Common myeloid progenitor, CD34-positive (primary cell): ENCODE measurements at regions not wholly inside any gene's neighbourhood (a gene's known extent, or its start where the extent isn't known, plus 50 kb on each side); places are given as distances from the start of the nearest gene placed in this dataset.

Experiments
- CTCF ChIA-PET: fragments of 350-600 bp; sonication (Branson Sonifier 250); formaldehyde crosslinking; loops from one replicate; lab custom pipeline; 2021; ENCODE audit warnings: antibody characterized with exemption; lab: Charles Lee
- POLR2A ChIA-PET: fragments of 350-600 bp; sonication (Branson Sonifier 250); formaldehyde crosslinking; loops from one replicate; lab custom pipeline; 2021; ENCODE audit warnings: antibody characterized with exemption; lab: Charles Lee
- DNase-seq, 3 donors: peaks; one replicate each; pipeline versions ENCODE4 v3.0.0 to v3.0.0-alpha.2; 2013
- H3K27ac ChIP-seq, 2 experiments: 1 replicate in 1 of 2; 2 replicates in 1 of 2; pipeline ENCODE4 v1.7.0; 2013; ENCODE audit warnings: inconsistent platforms in 2 of 2, low read length in 2 of 2, mild to moderate bottlenecking in 2 of 2, low read depth in 1 of 2, moderate library complexity in 1 of 2; ENCODE audit not compliant: severe bottlenecking in 2 of 2, insufficient read depth in 1 of 2, poor library complexity in 1 of 2
- H3K27me3 ChIP-seq, 5 experiments: replicated peaks in 2 of 5; 1 replicate in 3 of 5; 2 replicates in 2 of 5; pipeline versions ENCODE4 v1.6.1 to v1.7.0; 2013; ENCODE audit warnings: low read length in 4 of 5, mild to moderate bottlenecking in 2 of 5, moderate library complexity in 2 of 5, inconsistent platforms in 1 of 5; ENCODE audit not compliant: insufficient read depth in 5 of 5, control insufficient read depth in 4 of 5
- H3K36me3 ChIP-seq, 4 experiments: 1 replicate in 2 of 4; 2 replicates in 2 of 4; pipeline versions ENCODE4 v1.6.1 to v1.7.0; 2013; ENCODE audit warnings: low read length in 3 of 4, control low read depth in 1 of 4, mild to moderate bottlenecking in 1 of 4; ENCODE audit not compliant: control insufficient read depth in 4 of 4, insufficient read depth in 4 of 4
- H3K4me1 ChIP-seq, 4 experiments: 1 replicate in 3 of 4; 2 replicates in 1 of 4; pipeline versions ENCODE4 v1.6.1 to v1.7.1; 2013; ENCODE audit warnings: low read length in 3 of 4, mild to moderate bottlenecking in 3 of 4, control low read depth in 1 of 4, inconsistent platforms in 1 of 4, moderate library complexity in 1 of 4; ENCODE audit not compliant: control insufficient read depth in 4 of 4, insufficient read depth in 4 of 4; ENCODE audit errors: control extremely low read depth in 1 of 4
- H3K4me3 ChIP-seq, 7 experiments: 1 replicate in 4 of 7; 2 replicates in 3 of 7; pipeline versions ENCODE4 v1.5.1 to v1.7.0; 2013; ENCODE audit warnings: mild to moderate bottlenecking in 7 of 7, low read length in 6 of 7, moderate library complexity in 6 of 7, inconsistent platforms in 2 of 7, low read depth in 2 of 7, control low read depth in 1 of 7; ENCODE audit not compliant: insufficient read depth in 4 of 7, control insufficient read depth in 1 of 7; ENCODE audit errors: extremely low read depth in 1 of 7
- H3K9me3 ChIP-seq, 5 experiments: 1 replicate in 4 of 5; 2 replicates in 1 of 5; pipeline versions ENCODE4 v1.6.1 to v1.7.1; 2013; ENCODE audit warnings: low read length in 4 of 5, mild to moderate bottlenecking in 2 of 5, inconsistent platforms in 1 of 5, low read depth in 1 of 5, moderate library complexity in 1 of 5; ENCODE audit not compliant: control insufficient read depth in 4 of 5, insufficient read depth in 2 of 5; ENCODE audit errors: control extremely low read depth in 1 of 5
- whole genome bisulfite sequencing: methylation state at CpG from one replicate; pipeline ENCODE4 v1.1.5; 2013; ENCODE audit not compliant: insufficient coverage; 5-methylcytosine and 5-hydroxymethylcytosine counted together

DNA sequence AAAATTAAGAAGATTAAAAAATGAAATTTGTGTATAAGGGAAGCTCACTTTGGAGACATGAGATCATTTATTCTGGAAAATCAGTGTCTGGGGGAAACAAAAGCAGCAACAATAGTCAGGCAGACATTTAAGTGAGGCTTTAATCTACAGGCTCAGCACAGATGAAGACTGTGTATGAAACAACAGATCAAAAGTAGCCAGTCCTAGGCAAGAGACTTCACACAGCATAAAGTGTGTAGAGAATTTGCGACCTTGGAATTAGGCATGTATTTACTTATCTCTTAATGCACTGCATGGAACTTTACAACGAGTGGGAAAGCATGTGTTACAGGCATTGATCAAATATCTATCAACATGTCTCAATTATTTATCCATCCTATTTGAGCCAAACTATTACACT is 1099.9 kb downstream of the PLA2G4A start:
- Histone ChIP-seq H3K36me3 (no peaks in the 10 kb centered on the region), H3K27me3 (no peaks in the 10 kb centered on the region), H3K9me3 (no peaks in the 10 kb centered on the region), H3K4me3 (no peak overlapping the region), H3K27ac (no peak overlapping the region), H3K4me1 (no peaks in the 10 kb centered on the region)
- no peak for DNase-seq
- CTCF ChIA-PET, result interaction anchor here (1.3 to 2.4 kb wide), 4 partner anchors 9 to 1011 kb away, joined by 3 to 8 read pairs (median 5); no protein-coding TSS in a partner anchor
- POLR2A ChIA-PET, result no interaction called here
- WGBS, result 50% methylated on average over 1 of the region's 2 CpGs

DNA sequence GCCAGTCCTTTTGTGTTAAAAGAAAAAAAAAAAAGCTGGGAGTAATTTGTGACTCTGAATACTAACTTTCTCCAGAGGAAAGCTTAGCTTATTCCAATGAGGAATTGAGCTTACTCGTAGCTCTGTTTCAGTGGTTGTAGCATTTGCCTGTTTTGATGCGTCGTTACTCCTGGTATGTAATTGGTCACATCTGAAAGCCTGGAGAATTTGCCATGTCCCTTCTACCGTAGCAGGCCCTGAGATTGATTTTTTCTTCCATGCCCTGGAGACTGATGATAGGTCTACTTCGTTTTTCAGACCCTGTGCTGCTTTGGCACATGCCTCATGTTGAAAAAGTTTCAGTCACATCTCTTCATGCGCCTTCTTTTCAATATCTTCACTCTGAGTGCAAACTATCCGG is 1103.0 kb downstream of the PLA2G4A start:
- Histone ChIP-seq H3K4me1 (no peaks in the 10 kb centered on the region), H3K27me3 (no peaks in the 10 kb centered on the region), H3K9me3 (no peaks in the 10 kb centered on the region), H3K36me3 (no peaks in the 10 kb centered on the region), H3K4me3 (no peak overlapping the region), H3K27ac (no peak overlapping the region)
- CTCF ChIA-PET, result no interaction called here
- POLR2A ChIA-PET, result no interaction called here
- no peak for DNase-seq
- WGBS, result 93% methylated on average over 5 of the region's 7 CpGs

DNA sequence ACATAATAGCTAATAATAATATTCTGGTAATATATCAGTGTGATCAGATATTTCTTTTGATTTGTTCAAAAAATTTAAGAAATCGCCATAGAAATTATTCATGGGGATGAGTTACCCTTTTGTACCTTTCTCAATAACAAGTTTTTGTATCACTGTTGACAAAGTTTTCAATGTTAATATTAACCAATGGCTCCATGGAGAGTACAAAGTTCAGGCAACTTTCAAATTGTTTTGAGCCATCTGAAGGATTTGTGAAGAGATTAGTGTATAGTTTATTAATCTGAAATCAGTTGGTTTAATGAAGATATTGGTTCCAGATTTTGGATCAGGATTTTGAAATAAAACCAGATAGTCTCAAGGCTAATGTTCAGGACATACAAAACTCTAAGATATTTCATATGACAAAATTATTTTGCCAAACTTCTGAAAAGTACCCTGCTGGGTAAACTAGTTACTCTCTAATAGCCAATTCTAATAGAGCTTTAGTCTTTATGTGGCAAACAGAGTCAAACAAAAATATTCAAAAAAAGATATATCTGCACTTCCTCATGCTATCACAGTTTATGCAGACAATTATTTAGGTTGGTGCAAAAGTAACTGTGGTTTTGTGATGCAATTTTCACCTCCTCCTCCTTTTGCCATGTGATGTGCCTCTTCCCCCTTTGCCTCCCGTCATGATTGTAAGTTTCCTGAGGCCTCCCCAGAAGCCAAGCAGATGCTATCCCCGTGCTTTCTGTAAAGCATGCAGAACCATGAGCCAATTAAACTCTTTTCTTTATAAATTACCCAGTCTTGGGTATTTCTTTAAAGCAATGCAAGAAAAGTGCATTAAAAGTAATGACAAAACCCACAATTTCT is 1105.0 kb downstream of the PLA2G4A start:
- 80% methylated on average over 1 of the region's 3 CpGs for WGBS
- CTCF ChIA-PET, result no interaction called here
- H3K36me3 ChIP-seq, result no peaks in the 10 kb centered on the region
- DNase-seq, result no peak
- no peaks in the 10 kb centered on the region for H3K27me3 ChIP-seq
- H3K9me3 ChIP-seq, result no peaks in the 10 kb centered on the region
- no peaks in the 10 kb centered on the region for H3K4me1 ChIP-seq
- no peak overlapping the region for H3K4me3 ChIP-seq
- POLR2A ChIA-PET, result no interaction called here
- H3K27ac ChIP-seq, result no peak overlapping the region

DNA sequence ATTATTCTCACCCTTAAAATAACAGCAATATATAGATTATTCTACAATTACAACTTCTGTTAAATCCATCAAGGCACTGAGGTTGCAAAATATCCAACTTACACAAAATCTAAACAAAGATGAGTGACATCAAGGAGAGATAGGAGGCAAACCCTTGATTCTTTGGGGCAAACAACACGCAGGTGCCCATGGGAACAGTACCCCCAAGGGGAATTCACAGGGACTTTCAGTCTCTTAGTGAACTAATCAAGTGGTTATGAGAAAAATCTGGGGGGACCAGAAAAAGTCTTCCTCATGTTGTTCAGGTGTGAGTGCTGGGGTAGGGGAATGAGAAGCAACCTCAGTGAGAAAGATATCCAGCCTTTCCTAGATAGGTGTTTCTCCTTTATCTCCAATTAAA is 1107.9 kb downstream of the PLA2G4A start:
- POLR2A ChIA-PET, result no interaction called here
- Histone ChIP-seq H3K4me1 (no peaks in the 10 kb centered on the region), H3K27me3 (no peaks in the 10 kb centered on the region), H3K27ac (no peak overlapping the region), H3K4me3 (no peak overlapping the region), H3K36me3 (no peaks in the 10 kb centered on the region), H3K9me3 (no peaks in the 10 kb centered on the region)
- WGBS, result 100% methylated on average over 1 of the region's 1 CpG
- CTCF ChIA-PET, result no interaction called here
- no peak for DNase-seq

DNA sequence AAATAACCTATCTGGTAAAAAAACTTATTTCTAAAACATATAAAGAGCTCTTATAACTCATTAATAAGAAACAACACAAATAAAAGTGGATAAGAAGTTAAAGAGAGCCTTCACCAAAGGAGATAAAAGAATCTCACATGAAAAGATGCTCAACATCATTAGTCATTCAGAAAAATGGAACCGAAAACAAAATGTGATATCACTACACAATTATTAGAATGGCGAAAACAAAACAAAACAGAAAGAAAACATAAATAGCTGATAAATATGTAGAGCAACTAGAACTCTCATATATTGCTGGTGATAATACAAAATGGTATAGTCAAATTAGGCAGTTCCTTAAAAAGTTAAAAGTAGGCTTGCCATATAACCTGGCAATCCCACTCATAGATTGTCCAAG is 1109.3 kb downstream of the PLA2G4A start:
- no peaks in the 10 kb centered on the region for H3K9me3 ChIP-seq
- no peaks in the 10 kb centered on the region for H3K27me3 ChIP-seq
- H3K4me3 ChIP-seq, result no peak overlapping the region
- CTCF ChIA-PET, result no interaction called here
- no CpG with 5 or more reads among the region's 2 CpGs for WGBS
- no peak for DNase-seq
- no peak overlapping the region for H3K27ac ChIP-seq
- no peaks in the 10 kb centered on the region for H3K4me1 ChIP-seq
- POLR2A ChIA-PET, result no interaction called here
- no peaks in the 10 kb centered on the region for H3K36me3 ChIP-seq

DNA sequence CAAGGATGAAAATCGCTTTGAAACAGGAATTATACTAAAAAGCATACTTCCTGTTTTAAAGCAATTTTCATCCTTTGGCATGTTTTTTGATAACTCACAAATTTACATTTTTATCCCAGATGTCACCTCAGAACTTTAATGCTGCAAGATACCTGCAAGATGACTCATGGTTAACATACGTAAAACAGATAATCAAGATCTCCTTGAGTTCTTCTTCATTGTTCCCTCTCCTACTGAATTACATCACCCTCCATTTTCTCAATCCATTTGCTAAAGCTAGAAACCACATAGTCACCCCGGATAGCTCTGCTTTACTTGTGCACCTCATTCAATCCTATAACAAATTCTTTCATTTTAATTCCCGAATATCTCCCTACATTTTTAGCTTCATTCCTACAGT is 1114.2 kb downstream of the PLA2G4A start:
- DNase-seq, result no peak
- Histone ChIP-seq H3K36me3 (no peaks in the 10 kb centered on the region), H3K27ac (no peak overlapping the region), H3K27me3 (no peaks in the 10 kb centered on the region), H3K4me3 (no peak overlapping the region), H3K4me1 (no peaks in the 10 kb centered on the region), H3K9me3 (peaks cover 0 to 6% (median 0%) of the 10 kb centered on the region in 5 experiments)
- 85% methylated on average over 3 of the region's 4 CpGs for WGBS
- ChIA-PET POLR2A (no interaction called here), CTCF (no interaction called here)

DNA sequence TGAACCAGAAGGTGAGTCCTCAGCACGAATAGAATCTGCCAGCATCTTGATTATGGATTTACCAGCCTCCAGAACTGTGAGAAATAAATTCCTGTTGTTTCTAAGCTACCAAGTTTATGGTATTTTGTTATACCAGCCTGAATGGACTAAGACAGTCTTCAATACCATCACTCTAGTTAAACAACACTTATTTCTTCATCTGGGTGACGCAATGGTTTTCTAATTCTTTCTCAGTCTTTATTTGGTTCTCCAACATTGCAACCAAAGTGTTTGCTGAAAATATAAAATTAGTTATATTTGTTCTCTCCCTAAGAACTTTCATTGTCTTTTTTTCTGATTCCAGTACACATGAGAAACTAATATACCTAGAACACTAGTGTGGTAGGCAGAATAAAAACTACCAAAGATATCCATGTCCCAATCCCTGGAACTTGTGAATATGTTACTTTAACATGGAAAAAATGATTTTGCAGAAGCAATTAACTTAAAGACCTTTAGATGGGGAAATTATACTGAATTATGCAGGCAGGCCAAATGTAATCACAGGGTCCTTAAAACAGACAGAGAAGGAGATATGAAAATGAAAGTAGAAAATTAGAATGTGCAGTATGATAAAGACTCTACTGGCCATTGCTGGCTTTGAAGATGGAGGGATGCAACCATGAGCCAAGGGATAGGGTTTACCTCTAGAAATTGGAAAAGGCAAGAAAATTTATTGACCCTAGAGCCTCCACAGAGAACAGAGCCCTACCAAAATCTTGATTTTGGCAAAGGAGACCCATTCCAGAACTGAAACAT is 1115.1 kb downstream of the PLA2G4A start:
- Histone ChIP-seq H3K9me3 (peaks cover 0 to 6% (median 0%) of the 10 kb centered on the region in 5 experiments), H3K36me3 (no peaks in the 10 kb centered on the region), H3K4me1 (no peaks in the 10 kb centered on the region), H3K4me3 (no peak overlapping the region), H3K27ac (no peak overlapping the region), H3K27me3 (no peaks in the 10 kb centered on the region)
- WGBS, result no CpG with 5 or more reads among the region's 2 CpGs
- POLR2A ChIA-PET, result no interaction called here
- DNase-seq, result no peak
- CTCF ChIA-PET, result no interaction called here
